HepG2 (cell line): ENCODE measurements at regions not wholly inside any gene's neighbourhood (a gene's known extent, or its start where the extent isn't known, plus 50 kb on each side); places are given as distances from the start of the nearest gene placed in this dataset.

ENCODE experiments used
- HES4 ChIP-seq: sonication (generic); formaldehyde crosslinking; IDR thresholded peaks from 2 replicates; pipeline ENCODE4 v1.9.0; 2021; ENCODE audit warnings: mild to moderate bottlenecking, missing genetic modification reagents, borderline replicate concordance
- MXI1 ChIP-seq: IDR thresholded peaks from 3 replicates; pipeline ENCODE4 v1.6.1; 2012; ENCODE audit warnings: low read depth, low read length, inconsistent platforms, borderline replicate concordance
- THYN1 ChIP-seq: sonication (generic); formaldehyde crosslinking; IDR thresholded peaks from 2 replicates; pipeline ENCODE4 v1.8.1; 2023; ENCODE audit warnings: low read depth, mild to moderate bottlenecking, moderate library complexity, missing genetic modification reagents, borderline replicate concordance
- TF ChIP-seq, protein P1 (sequence below): sonication (generic); formaldehyde crosslinking; conservative IDR thresholded peaks from 2 replicates; pipeline ENCODE4 v1.4.0; 2020; ENCODE audit warnings: missing genetic modification reagents
- TF ChIP-seq, protein P2 (sequence below): sonication (generic); formaldehyde crosslinking; IDR thresholded peaks from 2 replicates; pipeline ENCODE4 v1.5.0; 2020; ENCODE audit warnings: mild to moderate bottlenecking, missing genetic modification reagents, moderate library complexity

- TF ChIP-seq, protein P1, sequence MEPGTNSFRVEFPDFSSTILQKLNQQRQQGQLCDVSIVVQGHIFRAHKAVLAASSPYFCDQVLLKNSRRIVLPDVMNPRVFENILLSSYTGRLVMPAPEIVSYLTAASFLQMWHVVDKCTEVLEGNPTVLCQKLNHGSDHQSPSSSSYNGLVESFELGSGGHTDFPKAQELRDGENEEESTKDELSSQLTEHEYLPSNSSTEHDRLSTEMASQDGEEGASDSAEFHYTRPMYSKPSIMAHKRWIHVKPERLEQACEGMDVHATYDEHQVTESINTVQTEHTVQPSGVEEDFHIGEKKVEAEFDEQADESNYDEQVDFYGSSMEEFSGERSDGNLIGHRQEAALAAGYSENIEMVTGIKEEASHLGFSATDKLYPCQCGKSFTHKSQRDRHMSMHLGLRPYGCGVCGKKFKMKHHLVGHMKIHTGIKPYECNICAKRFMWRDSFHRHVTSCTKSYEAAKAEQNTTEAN: no peak
- TF ChIP-seq THYN1 (CRISPR knock-in tag) (no peak), MXI1 (no peak), HES4 (CRISPR knock-in tag) (no peak)
- TF ChIP-seq, protein P2, sequence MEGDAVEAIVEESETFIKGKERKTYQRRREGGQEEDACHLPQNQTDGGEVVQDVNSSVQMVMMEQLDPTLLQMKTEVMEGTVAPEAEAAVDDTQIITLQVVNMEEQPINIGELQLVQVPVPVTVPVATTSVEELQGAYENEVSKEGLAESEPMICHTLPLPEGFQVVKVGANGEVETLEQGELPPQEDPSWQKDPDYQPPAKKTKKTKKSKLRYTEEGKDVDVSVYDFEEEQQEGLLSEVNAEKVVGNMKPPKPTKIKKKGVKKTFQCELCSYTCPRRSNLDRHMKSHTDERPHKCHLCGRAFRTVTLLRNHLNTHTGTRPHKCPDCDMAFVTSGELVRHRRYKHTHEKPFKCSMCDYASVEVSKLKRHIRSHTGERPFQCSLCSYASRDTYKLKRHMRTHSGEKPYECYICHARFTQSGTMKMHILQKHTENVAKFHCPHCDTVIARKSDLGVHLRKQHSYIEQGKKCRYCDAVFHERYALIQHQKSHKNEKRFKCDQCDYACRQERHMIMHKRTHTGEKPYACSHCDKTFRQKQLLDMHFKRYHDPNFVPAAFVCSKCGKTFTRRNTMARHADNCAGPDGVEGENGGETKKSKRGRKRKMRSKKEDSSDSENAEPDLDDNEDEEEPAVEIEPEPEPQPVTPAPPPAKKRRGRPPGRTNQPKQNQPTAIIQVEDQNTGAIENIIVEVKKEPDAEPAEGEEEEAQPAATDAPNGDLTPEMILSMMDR: no peak
These were observed 115.7 kb downstream of the RFLNA start for GRCh38 chr12:124410354-124411175.
